Osteocyte (in vitro differentiated cells): ENCODE measurements at regions not wholly inside any gene's neighbourhood (a gene's known extent, or its start where the extent isn't known, plus 50 kb on each side); places are given as distances from the start of the nearest gene placed in this dataset.

Experiments
- DNase-seq: peaks from one replicate; pipeline ENCODE4 v3.0.0; 2021; ENCODE audit warnings: mixed read lengths; ENCODE audit not compliant: unreplicated experiment; ENCODE audit errors: extremely low spot score
- H3K27ac Mint-ChIP-seq: one replicate; pipeline ENCODE4 v1.8.0; 2021; ENCODE audit warnings: mild to moderate bottlenecking, mixed read lengths; ENCODE audit not compliant: unreplicated experiment
- H3K27me3 Mint-ChIP-seq: one replicate; pipeline ENCODE4 v1.8.0; 2021; ENCODE audit warnings: mixed read lengths; ENCODE audit not compliant: unreplicated experiment
- H3K36me3 Mint-ChIP-seq: one replicate; pipeline ENCODE4 v1.8.0; 2021; ENCODE audit warnings: mixed read lengths; ENCODE audit not compliant: unreplicated experiment
- H3K4me1 Mint-ChIP-seq: one replicate; pipeline ENCODE4 v1.8.0; 2021; ENCODE audit warnings: mixed read lengths; ENCODE audit not compliant: unreplicated experiment
- H3K4me3 Mint-ChIP-seq: one replicate; pipeline ENCODE4 v1.8.0; 2021; ENCODE audit warnings: mild to moderate bottlenecking, moderate library complexity, mixed read lengths; ENCODE audit not compliant: unreplicated experiment
- H3K9me3 Mint-ChIP-seq: one replicate; pipeline ENCODE4 v1.8.0; 2021; ENCODE audit warnings: mixed read lengths; ENCODE audit not compliant: unreplicated experiment
- CTCF ChIP-seq: fragments of 200-600 bp; sonication (generic); IDR thresholded peaks from 2 replicates; pipeline ENCODE4 v1.5.0; 2021; ENCODE audit warnings: antibody characterized with exemption, mild to moderate bottlenecking, moderate library complexity

DNA sequence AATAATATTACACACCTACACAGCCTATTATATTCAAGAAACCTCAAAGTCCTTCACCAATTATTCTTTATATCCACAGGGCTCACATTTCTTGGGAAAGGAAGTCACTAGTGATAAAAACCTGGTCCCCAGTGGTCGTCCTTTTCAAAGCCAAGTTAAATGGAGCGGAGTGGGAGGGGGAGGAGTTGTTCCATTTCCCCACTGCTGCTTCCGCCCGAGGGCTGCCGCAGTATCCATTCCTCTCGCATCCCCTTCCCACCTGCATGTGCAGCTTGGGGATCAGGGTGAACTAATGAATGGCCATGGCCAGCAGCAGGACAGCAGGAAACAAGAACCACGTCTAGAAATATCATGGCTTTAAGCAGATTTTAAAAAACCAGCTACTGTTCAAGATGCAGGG is 76.4 kb upstream of the SEMA6D start:
- Mint-ChIP-seq H3K27me3 (peaks cover 10% of the 10 kb centered on the region), H3K4me3 (no peak overlapping the region), H3K9me3 (no peaks in the 10 kb centered on the region), H3K27ac (no peak overlapping the region), H3K4me1 (no peaks in the 10 kb centered on the region), H3K36me3 (no peaks in the 10 kb centered on the region)
- no peak for TF ChIP-seq CTCF
- DNase-seq: no peak

DNA sequence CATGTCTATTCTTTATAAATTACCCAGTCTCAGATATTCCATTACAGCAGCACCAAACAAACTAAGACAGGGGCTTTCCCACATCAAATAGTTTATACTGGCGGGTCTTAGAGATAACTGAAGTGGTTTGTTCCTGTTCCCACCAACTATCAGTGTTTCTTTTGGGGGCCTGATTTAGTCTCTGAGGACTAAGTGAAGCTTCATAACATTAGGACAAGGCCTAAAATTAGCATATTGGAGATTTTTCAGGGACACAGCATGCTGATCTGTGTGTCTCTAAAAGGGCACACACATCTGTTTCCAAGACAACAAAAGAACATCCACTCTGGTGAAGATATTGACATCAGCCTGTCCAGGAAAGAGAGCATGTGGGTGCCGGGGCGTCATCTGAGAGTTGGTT is 72.6 kb upstream of the SEMA6D start:
- Mint-ChIP-seq H3K36me3 (no peaks in the 10 kb centered on the region), H3K4me1 (no peaks in the 10 kb centered on the region), H3K4me3 (no peak overlapping the region), H3K9me3 (no peaks in the 10 kb centered on the region), H3K27me3 (peaks cover 2% of the 10 kb centered on the region), H3K27ac (no peak overlapping the region)
- DNase-seq: no peak
- no peak for TF ChIP-seq CTCF

- DNase-seq: no peak
- Mint-ChIP-seq H3K27ac (no peak overlapping the region), H3K36me3 (no peaks in the 10 kb centered on the region), H3K27me3 (peaks cover 18% of the 10 kb centered on the region), H3K4me3 (no peak overlapping the region), H3K9me3 (no peaks in the 10 kb centered on the region), H3K4me1 (no peaks in the 10 kb centered on the region)
- no peak for TF ChIP-seq CTCF
These were observed 66.7 kb upstream of the SEMA6D start for GRCh38 chr15:47650564-47650963.

DNA sequence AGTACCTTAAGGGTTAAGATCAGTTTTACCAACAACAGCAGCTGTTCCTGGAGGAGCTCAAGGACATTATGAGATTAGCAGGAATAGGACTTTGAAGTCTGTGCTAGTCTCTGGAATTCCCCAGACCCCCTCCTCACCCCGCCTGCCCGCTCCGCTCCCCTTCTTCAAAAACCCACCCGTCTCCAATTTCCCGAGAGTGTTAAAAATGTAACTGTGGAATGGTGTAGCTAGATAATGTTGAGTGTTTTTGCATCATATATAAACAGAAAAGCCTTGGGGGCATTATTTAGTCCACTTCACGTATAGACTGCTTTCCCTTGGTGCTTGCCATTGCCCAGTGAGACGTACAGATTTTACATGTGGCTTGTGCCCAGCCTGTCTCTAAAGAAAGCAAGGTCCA is 65.0 kb upstream of the SEMA6D start:
- Mint-ChIP-seq H3K9me3 (no peaks in the 10 kb centered on the region), H3K36me3 (no peaks in the 10 kb centered on the region), H3K27ac (no peak overlapping the region), H3K27me3 (peaks cover 24% of the 10 kb centered on the region), H3K4me1 (no peaks in the 10 kb centered on the region), H3K4me3 (no peak overlapping the region)
- no peak for TF ChIP-seq CTCF
- no peak for DNase-seq

DNA sequence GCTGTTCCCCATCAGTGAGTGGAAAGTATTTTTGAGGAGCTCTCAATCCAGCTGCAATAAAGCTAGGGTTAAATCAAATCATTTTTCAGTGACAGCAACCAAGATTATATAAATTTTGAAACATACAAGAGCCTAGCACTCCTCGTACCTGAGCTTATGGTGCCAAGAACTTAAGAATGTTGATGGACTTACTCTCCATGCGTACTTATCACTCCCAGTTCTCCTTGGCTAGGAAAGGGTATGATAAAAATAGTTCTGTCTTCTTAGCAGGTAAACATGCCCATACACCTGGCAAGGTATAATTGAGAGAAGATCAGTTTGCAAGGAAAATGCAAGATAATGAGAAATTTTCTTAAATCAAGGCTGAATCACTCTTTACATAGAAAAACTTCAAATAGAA is 64.5 kb upstream of the SEMA6D start:
- Mint-ChIP-seq H3K9me3 (no peaks in the 10 kb centered on the region), H3K4me1 (no peaks in the 10 kb centered on the region), H3K4me3 (no peak overlapping the region), H3K27me3 (peaks cover 24% of the 10 kb centered on the region), H3K27ac (no peak overlapping the region), H3K36me3 (no peaks in the 10 kb centered on the region)
- TF ChIP-seq CTCF: no peak
- no peak for DNase-seq
